Retina (tissue), 1 donor: ENCODE measurements at regions not wholly inside any gene's neighbourhood (a gene's known extent, or its start where the extent isn't known, plus 50 kb on each side); places are given as distances from the start of the nearest gene placed in this dataset.
"Not testable (repeated sequence)": the region's sequence is repeated elsewhere in the genome, so short reads cannot be mapped to it uniquely, and the experiment has no call there.

ENCODE experiments used
- DNase-seq: peaks from one replicate; pipeline ENCODE4 v3.0.0-alpha.2; 2016

- no peak for DNase-seq
These were observed 232.1 kb upstream of the TRIB2 start for GRCh38 chr2:12484536-12485115.

- DNase-seq: no peak
These were observed 230.3 kb upstream of the TRIB2 start for GRCh38 chr2:12486205-12487118.

GRCh38 chr2:12487253-12488004 lies 229.3 kb upstream of the TRIB2 start:
- DNase-seq: no peak

- no peak for DNase-seq
These were observed 228.1 kb upstream of the TRIB2 start for GRCh38 chr2:12488352-12489318.

- DNase-seq: no peak
These were observed 226.1 kb upstream of the TRIB2 start for GRCh38 chr2:12490641-12491040.

GRCh38 chr2:12492360-12492759 lies 224.4 kb upstream of the TRIB2 start:
- not testable (repeated sequence) for DNase-seq

- DNase-seq: no peak
These were observed 223.7 kb upstream of the TRIB2 start for GRCh38 chr2:12493031-12493513.

- DNase-seq: no peak
These were observed 221.4 kb upstream of the TRIB2 start for GRCh38 chr2:12495247-12495868.

GRCh38 chr2:12498286-12498685 lies 218.4 kb upstream of the TRIB2 start:
- no peak for DNase-seq

GRCh38 chr2:12498704-12499103 lies 218.0 kb upstream of the TRIB2 start:
- no peak for DNase-seq

- DNase-seq: no peak
These were observed 215.8 kb upstream of the TRIB2 start for GRCh38 chr2:12500899-12501298.

- DNase-seq: no peak
These were observed 215.1 kb upstream of the TRIB2 start for GRCh38 chr2:12501469-12502158.

GRCh38 chr2:12502759-12503158 lies 214.0 kb upstream of the TRIB2 start:
- DNase-seq: no peak

GRCh38 chr2:12504443-12504842 lies 212.3 kb upstream of the TRIB2 start:
- DNase-seq: no peak

- no peak for DNase-seq
These were observed 209.9 kb upstream of the TRIB2 start for GRCh38 chr2:12506846-12507245.

- DNase-seq: no peak
These were observed 209.4 kb upstream of the TRIB2 start for GRCh38 chr2:12507295-12507694.

GRCh38 chr2:12510070-12510469 lies 206.7 kb upstream of the TRIB2 start:
- no peak for DNase-seq

GRCh38 chr2:12513339-12513738 lies 203.4 kb upstream of the TRIB2 start:
- no peak for DNase-seq

GRCh38 chr2:12514168-12514567 lies 202.6 kb upstream of the TRIB2 start:
- DNase-seq: no peak

- DNase-seq: no peak
These were observed 201.9 kb upstream of the TRIB2 start for GRCh38 chr2:12514631-12515437.
